ENCODE measurements at regions not wholly inside any gene's neighbourhood (a gene's known extent, or its start where the extent isn't known, plus 50 kb on each side); places are given as distances from the start of the nearest gene placed in this dataset.

DNA sequence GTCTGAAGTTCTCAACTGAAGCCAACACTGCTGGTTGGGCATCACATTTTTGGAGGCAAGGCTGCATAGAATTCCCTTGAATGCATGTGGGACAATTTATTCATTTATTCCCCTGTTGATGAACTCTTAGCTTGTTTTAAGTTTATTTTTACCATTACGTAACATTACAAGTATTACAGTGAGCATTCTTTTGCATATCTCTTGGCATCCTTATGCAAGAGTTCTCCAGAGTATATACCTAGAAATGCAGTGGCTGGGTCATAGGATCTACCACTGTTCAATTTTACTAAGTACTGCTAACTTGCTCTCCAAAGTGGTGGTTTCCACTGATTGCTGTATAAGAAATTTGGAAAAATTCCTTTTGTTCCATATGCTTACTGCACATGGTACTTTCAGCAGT lies 66.5 kb downstream of the UCHL1 start (continued):
- TF ChIP-seq, protein P1, sequence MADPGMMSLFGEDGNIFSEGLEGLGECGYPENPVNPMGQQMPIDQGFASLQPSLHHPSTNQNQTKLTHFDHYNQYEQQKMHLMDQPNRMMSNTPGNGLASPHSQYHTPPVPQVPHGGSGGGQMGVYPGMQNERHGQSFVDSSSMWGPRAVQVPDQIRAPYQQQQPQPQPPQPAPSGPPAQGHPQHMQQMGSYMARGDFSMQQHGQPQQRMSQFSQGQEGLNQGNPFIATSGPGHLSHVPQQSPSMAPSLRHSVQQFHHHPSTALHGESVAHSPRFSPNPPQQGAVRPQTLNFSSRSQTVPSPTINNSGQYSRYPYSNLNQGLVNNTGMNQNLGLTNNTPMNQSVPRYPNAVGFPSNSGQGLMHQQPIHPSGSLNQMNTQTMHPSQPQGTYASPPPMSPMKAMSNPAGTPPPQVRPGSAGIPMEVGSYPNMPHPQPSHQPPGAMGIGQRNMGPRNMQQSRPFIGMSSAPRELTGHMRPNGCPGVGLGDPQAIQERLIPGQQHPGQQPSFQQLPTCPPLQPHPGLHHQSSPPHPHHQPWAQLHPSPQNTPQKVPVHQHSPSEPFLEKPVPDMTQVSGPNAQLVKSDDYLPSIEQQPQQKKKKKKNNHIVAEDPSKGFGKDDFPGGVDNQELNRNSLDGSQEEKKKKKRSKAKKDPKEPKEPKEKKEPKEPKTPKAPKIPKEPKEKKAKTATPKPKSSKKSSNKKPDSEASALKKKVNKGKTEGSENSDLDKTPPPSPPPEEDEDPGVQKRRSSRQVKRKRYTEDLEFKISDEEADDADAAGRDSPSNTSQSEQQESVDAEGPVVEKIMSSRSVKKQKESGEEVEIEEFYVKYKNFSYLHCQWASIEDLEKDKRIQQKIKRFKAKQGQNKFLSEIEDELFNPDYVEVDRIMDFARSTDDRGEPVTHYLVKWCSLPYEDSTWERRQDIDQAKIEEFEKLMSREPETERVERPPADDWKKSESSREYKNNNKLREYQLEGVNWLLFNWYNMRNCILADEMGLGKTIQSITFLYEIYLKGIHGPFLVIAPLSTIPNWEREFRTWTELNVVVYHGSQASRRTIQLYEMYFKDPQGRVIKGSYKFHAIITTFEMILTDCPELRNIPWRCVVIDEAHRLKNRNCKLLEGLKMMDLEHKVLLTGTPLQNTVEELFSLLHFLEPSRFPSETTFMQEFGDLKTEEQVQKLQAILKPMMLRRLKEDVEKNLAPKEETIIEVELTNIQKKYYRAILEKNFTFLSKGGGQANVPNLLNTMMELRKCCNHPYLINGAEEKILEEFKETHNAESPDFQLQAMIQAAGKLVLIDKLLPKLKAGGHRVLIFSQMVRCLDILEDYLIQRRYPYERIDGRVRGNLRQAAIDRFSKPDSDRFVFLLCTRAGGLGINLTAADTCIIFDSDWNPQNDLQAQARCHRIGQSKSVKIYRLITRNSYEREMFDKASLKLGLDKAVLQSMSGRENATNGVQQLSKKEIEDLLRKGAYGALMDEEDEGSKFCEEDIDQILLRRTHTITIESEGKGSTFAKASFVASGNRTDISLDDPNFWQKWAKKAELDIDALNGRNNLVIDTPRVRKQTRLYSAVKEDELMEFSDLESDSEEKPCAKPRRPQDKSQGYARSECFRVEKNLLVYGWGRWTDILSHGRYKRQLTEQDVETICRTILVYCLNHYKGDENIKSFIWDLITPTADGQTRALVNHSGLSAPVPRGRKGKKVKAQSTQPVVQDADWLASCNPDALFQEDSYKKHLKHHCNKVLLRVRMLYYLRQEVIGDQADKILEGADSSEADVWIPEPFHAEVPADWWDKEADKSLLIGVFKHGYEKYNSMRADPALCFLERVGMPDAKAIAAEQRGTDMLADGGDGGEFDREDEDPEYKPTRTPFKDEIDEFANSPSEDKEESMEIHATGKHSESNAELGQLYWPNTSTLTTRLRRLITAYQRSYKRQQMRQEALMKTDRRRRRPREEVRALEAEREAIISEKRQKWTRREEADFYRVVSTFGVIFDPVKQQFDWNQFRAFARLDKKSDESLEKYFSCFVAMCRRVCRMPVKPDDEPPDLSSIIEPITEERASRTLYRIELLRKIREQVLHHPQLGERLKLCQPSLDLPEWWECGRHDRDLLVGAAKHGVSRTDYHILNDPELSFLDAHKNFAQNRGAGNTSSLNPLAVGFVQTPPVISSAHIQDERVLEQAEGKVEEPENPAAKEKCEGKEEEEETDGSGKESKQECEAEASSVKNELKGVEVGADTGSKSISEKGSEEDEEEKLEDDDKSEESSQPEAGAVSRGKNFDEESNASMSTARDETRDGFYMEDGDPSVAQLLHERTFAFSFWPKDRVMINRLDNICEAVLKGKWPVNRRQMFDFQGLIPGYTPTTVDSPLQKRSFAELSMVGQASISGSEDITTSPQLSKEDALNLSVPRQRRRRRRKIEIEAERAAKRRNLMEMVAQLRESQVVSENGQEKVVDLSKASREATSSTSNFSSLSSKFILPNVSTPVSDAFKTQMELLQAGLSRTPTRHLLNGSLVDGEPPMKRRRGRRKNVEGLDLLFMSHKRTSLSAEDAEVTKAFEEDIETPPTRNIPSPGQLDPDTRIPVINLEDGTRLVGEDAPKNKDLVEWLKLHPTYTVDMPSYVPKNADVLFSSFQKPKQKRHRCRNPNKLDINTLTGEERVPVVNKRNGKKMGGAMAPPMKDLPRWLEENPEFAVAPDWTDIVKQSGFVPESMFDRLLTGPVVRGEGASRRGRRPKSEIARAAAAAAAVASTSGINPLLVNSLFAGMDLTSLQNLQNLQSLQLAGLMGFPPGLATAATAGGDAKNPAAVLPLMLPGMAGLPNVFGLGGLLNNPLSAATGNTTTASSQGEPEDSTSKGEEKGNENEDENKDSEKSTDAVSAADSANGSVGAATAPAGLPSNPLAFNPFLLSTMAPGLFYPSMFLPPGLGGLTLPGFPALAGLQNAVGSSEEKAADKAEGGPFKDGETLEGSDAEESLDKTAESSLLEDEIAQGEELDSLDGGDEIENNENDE (IDR thresholded peaks at IDR 0.05; ENCODE audit: insufficient replicate concordance, low read length) = no peak
- TF ChIP-seq SIRT6 (IDR thresholded peaks at IDR 0.05; ENCODE audit: low read length) (no peak), NRF1 (IDR thresholded peaks at IDR 0.05; ENCODE audit: low read depth, low read length) (no peak), BRCA1 (IDR thresholded peaks at IDR 0.05; ENCODE audit: low read depth, low read length) (no peak), CREB1 (IDR thresholded peaks at IDR 0.05) (no peak), KDM4A (IDR thresholded peaks at IDR 0.05; ENCODE audit: low read depth, low read length, severe bottlenecking) (no peak), ZNF274 (IDR thresholded peaks at IDR 0.05; ENCODE audit: borderline replicate concordance, extremely low read depth, low read length) (no peak), HDAC6 (IDR thresholded peaks at IDR 0.05; ENCODE audit: low read depth, low read length) (no peak), CBX8 (IDR thresholded peaks at IDR 0.05; ENCODE audit: borderline replicate concordance, low read depth, low read length) (no peak), MAFK (IDR thresholded peaks at IDR 0.05; ENCODE audit: low read depth, low read length) (no peak), RAD21 (IDR thresholded peaks at IDR 0.05 in 1 of 2, conservative IDR thresholded peaks at IDR 0.05 in 1 of 2; ENCODE audit: low read depth in 2 of 2, low read length in 2 of 2) (no peak)
- TF ChIP-seq, protein P2, sequence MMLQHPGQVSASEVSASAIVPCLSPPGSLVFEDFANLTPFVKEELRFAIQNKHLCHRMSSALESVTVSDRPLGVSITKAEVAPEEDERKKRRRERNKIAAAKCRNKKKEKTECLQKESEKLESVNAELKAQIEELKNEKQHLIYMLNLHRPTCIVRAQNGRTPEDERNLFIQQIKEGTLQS (IDR thresholded peaks at IDR 0.05; ENCODE audit: insufficient read depth, low read depth, low read length) = no peak
